GM04503 (cell line): ENCODE measurements at regions not wholly inside any gene's neighbourhood (a gene's known extent, or its start where the extent isn't known, plus 50 kb on each side); places are given as distances from the start of the nearest gene placed in this dataset.
"Not testable (repeated sequence)": the region's sequence is repeated elsewhere in the genome, so short reads cannot be mapped to it uniquely, and the experiment has no call there.

Experiments used
- DNase-seq: peaks from one replicate; pipeline ENCODE4 v3.0.0-alpha.2; 2012; ENCODE audit warnings: low read depth

DNA sequence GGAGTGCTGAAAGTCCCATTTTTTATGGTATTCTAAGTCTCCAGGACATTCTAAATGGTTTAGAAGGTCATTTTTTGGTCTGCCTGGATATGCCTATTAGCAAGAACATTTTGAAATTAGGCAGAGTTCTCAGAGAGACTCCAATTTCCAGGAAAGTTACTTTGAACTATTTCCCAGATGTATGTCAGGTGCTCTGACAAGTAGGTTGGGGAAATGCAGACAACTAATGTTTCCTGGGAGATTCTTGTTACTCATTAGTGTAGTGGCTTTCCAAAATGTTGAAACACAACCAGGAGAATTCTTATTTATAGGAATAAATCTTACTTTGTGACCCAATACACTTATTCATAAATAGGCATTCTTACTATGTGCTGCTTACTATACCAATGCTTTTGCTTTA, 268.4 kb downstream of the ZNF37A start:
- not testable (repeated sequence) for DNase-seq

DNA sequence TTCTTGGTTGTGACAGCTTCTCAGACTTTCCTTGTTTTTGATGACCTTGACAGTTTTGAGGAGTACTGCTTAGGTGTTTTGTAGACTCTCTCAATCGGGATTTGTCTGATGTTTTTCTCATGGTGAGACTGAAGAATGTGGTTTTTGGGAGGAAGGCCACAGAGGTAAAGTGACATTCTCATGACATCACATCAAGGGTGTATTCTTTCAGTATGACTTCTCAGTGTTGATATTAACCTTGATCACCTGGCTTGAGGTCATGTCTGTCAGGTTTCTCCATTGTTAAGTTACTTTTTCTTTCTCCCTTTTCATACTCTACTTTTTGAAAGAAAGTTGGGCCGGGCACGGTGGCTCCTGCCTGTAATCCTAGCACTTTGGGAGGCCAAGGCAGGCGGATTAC, 269.9 kb downstream of the ZNF37A start:
- DNase-seq, result not testable (repeated sequence)

GRCh38 chr10:38365917-38366316, 271.8 kb downstream of the ZNF37A start:
- peak; percentile 5 for DNase-seq

DNA sequence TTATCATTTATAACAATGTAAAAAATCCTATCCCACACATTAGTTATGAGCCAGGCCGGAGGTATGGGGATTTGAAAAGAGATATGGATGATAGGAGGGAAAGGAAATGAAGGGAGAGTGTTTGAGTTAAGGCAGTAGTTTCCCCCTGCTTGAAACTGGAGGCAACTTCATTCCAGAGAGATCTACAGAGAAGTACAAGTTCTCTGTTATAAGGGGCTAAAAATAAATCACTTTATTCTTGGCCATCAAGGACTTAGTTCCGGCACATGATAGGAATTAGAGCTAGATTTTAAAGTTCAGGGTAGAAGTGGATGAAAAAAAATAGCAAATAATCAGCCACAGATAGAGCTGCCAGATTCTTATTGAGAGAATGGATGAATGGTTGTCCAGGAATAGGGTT, 289.7 kb downstream of the ZNF37A start:
- not testable (repeated sequence) for DNase-seq

DNA sequence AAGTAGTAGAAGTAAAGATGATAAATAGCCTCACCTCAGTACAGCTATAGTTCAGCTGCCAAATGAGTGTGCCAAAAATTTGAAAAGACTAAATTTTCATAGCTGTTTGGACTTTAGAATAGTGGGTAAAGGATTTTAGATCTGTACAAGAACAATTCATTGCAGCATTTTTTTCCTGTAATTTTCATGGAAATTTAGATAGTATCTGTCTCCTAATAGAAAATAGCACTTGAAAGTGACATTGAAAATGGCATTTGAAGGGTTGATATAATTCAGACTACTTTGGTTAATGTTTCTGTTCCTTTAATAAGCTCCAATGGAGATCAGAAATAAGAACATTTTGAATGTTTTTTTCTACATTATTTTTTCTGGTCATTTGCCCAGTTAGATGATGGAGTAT, 292.7 kb downstream of the ZNF37A start:
- not testable (repeated sequence) for DNase-seq

DNA sequence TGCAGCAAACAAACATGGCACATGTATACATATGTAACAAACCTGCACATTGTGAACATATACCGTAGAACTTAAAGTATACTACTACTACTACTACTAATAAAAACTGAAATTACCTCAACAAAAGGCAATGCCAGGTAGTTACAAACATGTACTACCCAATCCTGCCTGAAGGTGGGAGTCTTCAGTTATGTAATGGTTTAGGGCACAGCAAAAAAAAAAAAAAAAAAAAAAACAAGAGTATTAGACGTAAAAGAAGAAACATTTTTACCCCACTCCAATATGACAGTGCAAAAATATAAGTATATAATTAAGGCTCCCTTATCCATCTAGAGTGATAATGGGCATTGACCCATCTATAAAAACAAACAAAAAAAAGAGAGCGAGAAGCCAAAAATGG, 296.6 kb downstream of the ZNF37A start:
- not testable (repeated sequence) for DNase-seq

GRCh38 chr10:38395465-38395864, 301.3 kb downstream of the ZNF37A start:
- not testable (repeated sequence) for DNase-seq

- DNase-seq, result not testable (repeated sequence)
Measured at GRCh38 chr10:38396178-38396954, 302.2 kb downstream of the ZNF37A start.

DNA sequence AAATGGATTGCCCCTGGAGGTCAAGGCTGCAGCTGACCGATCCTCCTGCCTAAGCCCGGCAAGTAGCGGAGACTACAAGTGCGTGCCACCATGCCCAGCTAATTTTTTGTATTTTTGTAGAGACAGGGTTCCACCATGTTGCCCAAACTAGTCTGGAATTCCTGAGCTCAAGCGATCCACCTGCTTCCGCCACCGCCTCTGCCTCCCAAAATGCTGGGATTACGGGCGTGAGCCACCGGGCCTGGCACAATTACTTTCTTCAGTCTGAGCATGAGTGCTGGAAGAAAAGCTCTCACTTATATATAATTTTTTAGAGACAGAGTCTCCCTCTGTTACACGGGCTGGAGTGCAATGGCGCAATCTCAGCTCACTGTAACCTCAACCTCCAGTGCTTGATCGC, 307.4 kb downstream of the ZNF37A start:
- not testable (repeated sequence) for DNase-seq

DNA sequence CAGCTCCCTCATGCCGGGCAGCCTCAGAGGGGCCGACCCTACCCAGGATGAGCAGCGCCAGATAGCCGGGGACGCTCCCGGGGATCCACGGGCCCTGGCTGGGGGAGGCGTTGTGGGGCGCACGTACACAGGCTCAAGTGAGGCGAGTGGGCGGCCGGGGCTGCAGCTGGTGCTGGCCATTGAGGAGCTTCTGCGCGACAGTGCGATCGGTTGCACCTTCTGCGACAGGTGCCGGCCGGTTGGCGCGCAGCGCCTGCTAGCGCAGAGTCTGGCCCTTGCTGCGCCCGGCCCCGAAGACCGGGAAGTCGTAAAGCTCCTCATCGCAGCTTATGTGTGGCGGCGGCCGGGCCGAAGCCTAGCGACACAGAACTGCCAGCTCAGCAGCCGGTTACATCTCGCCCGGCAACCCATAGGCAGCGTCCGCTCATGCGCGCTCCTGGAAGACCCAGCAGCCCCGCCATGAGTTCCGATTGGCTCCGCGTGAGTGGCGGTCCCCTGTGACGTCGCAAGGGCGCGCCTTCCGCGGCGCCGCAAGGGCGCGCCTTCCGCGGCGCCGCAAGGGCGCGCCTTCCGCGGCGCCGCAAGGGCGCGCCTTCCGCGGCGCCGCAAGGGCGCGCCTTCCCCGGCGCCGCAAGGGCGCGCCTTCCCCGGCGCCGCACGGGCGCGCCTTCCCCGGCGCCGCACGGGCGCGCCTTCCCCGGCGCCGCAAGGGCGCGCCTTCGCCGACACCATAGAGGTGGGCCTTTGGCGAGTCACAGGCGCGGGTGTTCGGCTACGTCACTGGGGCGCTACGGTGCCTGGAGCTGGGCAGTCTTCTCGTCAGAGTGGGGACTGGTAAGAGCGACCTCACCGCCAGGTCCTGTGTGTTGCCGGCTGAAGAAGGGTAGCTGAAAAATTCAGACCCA, 308.6 kb downstream of the ZNF37A start:
- peak; percentile 52 for DNase-seq

- not testable (repeated sequence) for DNase-seq
Measured at GRCh38 chr10:38403347-38404117, 309.4 kb downstream of the ZNF37A start.

GRCh38 chr10:38423634-38424033, 329.5 kb downstream of the ZNF37A start:
- not testable (repeated sequence) for DNase-seq

DNA sequence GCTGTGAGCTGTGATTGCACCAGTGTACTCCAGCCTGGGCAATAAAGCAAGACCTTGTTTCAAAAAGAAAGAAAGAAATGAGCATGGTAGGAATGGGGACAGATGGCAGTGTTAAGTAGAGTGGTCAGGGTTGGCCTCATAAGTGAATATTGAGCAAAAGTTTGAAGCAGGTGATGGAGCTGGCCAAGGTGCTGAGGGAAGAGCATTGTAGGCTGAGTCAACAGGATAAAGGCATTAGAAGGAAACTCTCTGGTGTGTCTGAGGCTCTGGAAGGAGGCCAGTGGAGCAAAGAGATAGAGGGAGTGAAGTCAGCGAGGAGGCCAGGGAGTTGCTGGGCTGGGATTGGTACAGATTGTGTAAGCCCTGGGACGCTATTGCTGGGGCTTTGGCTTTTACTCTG, 336.1 kb downstream of the ZNF37A start:
- DNase-seq, result not testable (repeated sequence)

GRCh38 chr10:38437359-38437758, 343.2 kb downstream of the ZNF37A start:
- DNase-seq, result not testable (repeated sequence)

- not testable (repeated sequence) for DNase-seq
Measured at GRCh38 chr10:38448614-38449355, 354.6 kb downstream of the ZNF37A start.

DNA sequence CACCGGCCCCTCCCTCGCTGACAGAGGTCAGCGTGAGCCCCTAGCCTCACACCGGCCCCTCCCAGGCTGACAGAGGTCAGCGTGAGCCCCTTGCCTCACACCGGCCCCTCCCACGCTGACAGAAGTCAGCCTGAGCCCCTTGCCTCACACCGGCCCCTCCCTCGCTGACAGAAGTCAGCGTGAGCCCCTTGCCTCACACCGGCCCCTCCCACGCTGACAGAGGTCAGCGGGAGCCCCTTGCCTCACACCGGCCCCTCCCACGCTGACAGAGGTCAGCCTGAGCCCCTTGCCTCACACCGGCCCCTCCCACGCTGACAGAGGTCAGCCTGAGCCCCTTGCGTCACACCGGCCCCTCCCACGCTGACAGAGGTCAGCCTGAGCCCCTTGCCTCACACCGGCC, 355.5 kb downstream of the ZNF37A start:
- not testable (repeated sequence) for DNase-seq

GRCh38 chr10:38450372-38451057, 356.4 kb downstream of the ZNF37A start:
- not testable (repeated sequence) for DNase-seq

- not testable (repeated sequence) for DNase-seq
Measured at GRCh38 chr10:38451306-38451967, 357.3 kb downstream of the ZNF37A start.
